C4-2B (cell line): ENCODE measurements at regions not wholly inside any gene's neighbourhood (a gene's known extent, or its start where the extent isn't known, plus 50 kb on each side); places are given as distances from the start of the nearest gene placed in this dataset.

Experiments
- ZFX ChIP-seq: fragments of 450-650 bp; IDR thresholded peaks from 2 replicates; pipeline ENCODE4 v1.6.1; 2017
- TF ChIP-seq, protein P1 (sequence below): fragments of 450-650 bp; conservative IDR thresholded peaks from 2 replicates; pipeline ENCODE4 v1.5.1; 2017; ENCODE audit warnings: mild to moderate bottlenecking

DNA sequence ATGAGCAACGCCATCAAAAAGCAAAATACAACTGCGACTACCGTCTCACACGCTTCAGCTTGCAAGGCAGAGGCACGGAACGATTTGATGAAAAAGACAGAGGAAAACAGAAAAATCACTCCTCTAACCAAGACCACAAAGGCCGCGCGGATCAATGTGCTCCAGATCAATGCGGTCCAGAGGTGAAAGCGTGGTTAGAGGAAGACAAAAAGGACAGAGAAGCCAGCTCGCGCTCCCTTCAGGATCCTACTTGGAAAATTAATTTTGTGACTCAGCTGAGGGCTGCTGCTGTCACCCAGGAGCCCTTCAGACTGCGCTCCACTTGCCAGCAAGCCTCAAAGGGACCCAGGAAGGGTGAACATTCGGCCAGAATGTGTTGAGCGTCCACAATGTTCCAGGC lies 140.2 kb upstream of the RPS6KA2 start:
- TF ChIP-seq, protein P1, sequence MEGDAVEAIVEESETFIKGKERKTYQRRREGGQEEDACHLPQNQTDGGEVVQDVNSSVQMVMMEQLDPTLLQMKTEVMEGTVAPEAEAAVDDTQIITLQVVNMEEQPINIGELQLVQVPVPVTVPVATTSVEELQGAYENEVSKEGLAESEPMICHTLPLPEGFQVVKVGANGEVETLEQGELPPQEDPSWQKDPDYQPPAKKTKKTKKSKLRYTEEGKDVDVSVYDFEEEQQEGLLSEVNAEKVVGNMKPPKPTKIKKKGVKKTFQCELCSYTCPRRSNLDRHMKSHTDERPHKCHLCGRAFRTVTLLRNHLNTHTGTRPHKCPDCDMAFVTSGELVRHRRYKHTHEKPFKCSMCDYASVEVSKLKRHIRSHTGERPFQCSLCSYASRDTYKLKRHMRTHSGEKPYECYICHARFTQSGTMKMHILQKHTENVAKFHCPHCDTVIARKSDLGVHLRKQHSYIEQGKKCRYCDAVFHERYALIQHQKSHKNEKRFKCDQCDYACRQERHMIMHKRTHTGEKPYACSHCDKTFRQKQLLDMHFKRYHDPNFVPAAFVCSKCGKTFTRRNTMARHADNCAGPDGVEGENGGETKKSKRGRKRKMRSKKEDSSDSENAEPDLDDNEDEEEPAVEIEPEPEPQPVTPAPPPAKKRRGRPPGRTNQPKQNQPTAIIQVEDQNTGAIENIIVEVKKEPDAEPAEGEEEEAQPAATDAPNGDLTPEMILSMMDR = no peak
- TF ChIP-seq ZFX = no peak
